Gastroesophageal sphincter (tissue), 3 donors: ENCODE measurements at regions not wholly inside any gene's neighbourhood (a gene's known extent, or its start where the extent isn't known, plus 50 kb on each side); places are given as distances from the start of the nearest gene placed in this dataset.

ENCODE experiments used
- EP300 ChIP-seq: sonication (generic); formaldehyde crosslinking; IDR thresholded peaks from one replicate; pipeline ENCODE4 v1.6.1; 2017; ENCODE audit warnings: antibody characterized with exemption, mild to moderate bottlenecking
- TF ChIP-seq, protein P1 (sequence below), 4 experiments: fragments of 200-600 bp in 2 of 4; fragments of 450-650 bp in 2 of 4; sonication (generic) in 1 of 4; IDR thresholded peaks; one replicate each; pipeline ENCODE4 v1.5.1; 2017 to 2019; ENCODE audit warnings: antibody characterized with exemption in 4 of 4, mild to moderate bottlenecking in 2 of 4, moderate library complexity in 2 of 4

DNA sequence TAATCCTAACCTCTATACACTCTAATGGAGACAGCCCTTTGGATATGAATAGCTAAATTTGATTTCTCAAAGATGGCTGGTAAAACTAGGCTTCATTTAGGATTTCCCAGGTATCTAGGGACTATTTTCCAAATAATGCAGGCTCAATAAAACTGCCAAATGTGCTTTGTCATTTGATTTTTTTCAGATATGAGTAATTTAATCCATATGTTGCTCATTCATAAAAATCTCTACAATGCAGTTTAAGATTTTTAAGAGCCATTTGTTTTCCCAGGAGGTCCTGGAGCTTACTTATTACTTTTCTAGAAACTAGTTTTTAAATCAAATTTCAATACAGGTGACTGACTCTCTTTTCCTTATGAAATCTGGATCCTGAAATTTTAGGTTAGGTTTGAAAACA, 349.3 kb upstream of the SLC24A2 start:
- TF ChIP-seq EP300: no peak
- TF ChIP-seq, protein P1, sequence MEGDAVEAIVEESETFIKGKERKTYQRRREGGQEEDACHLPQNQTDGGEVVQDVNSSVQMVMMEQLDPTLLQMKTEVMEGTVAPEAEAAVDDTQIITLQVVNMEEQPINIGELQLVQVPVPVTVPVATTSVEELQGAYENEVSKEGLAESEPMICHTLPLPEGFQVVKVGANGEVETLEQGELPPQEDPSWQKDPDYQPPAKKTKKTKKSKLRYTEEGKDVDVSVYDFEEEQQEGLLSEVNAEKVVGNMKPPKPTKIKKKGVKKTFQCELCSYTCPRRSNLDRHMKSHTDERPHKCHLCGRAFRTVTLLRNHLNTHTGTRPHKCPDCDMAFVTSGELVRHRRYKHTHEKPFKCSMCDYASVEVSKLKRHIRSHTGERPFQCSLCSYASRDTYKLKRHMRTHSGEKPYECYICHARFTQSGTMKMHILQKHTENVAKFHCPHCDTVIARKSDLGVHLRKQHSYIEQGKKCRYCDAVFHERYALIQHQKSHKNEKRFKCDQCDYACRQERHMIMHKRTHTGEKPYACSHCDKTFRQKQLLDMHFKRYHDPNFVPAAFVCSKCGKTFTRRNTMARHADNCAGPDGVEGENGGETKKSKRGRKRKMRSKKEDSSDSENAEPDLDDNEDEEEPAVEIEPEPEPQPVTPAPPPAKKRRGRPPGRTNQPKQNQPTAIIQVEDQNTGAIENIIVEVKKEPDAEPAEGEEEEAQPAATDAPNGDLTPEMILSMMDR (IDR thresholded peaks at IDR 0.05): no peak
